HG02571 (cell line): ENCODE measurements at regions not wholly inside any gene's neighbourhood (a gene's known extent, or its start where the extent isn't known, plus 50 kb on each side); places are given as distances from the start of the nearest gene placed in this dataset.
"Not testable (repeated sequence)": the region's sequence is repeated elsewhere in the genome, so short reads cannot be mapped to it uniquely, and the experiment has no call there.

Experiments used
- ATAC-seq: cut with Tn5 transposase; IDR thresholded peaks from one replicate; pipeline ENCODE4 v1.9.1; 2021; ENCODE audit warnings: mild to moderate bottlenecking, moderate library complexity; ENCODE audit not compliant: unreplicated experiment

DNA sequence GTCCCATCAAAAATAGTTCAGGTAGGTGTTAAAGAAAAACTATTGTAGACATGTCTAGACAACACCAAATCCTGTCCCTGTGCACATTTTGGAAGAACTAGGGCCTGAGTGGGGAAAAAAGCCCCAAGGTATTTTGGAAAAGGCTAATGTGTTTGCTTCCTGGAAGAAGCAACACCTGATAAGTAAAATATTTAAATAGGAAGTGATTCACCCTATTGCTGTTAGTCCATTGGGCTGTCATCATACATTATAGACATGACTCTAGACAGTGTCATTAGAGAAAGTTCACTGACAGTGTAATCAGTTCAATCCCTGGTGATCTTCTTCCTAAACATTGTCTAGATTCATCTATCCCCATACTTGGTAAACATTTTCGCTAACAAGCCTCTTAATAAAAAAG, 465.3 kb downstream of the CBLN4 start:
- ATAC-seq = no peak

GRCh38 chr20:55538261-55538908, 466.9 kb downstream of the CBLN4 start:
- no peak for ATAC-seq

GRCh38 chr20:55535366-55535765, 470.0 kb downstream of the CBLN4 start:
- ATAC-seq = no peak

DNA sequence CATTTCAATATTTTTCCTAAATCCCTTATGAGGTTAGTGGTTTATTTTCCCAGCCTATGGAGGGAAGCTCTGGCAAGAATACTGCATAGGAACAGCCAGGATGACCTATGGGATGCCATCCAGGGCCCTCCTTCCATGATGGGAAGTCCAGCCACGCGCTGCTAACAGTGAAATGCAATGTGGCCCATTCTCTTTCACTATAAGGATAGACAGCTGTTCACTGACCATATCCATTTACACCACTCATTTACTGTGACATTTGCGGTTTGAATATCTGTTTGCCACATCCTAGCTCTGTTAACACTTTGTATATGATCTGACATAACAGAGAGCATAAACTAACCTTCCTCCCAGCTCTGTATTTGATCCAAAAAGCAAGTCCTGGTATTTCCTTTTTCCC, 471.7 kb downstream of the CBLN4 start:
- no peak for ATAC-seq

DNA sequence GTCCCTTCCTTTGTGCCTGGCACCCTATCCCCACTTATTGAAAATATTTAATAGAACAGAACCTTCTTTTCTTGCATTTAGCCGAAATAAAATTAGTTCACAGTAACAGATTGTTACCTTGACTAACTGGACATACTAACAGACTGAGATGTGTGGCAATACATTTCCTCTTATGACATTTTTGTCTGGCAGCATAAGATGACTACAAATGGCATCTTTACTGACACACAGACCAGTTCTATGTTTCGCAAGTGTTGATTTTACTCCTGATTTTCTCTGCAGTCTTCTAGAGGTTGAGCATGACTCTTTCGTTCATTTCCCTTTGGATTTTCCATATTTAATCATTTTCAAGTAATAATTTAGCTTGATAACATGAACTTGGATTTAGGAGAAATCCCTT, 474.6 kb downstream of the CBLN4 start:
- ATAC-seq = no peak

GRCh38 chr20:55528482-55528881, 476.8 kb downstream of the CBLN4 start:
- no peak for ATAC-seq

DNA sequence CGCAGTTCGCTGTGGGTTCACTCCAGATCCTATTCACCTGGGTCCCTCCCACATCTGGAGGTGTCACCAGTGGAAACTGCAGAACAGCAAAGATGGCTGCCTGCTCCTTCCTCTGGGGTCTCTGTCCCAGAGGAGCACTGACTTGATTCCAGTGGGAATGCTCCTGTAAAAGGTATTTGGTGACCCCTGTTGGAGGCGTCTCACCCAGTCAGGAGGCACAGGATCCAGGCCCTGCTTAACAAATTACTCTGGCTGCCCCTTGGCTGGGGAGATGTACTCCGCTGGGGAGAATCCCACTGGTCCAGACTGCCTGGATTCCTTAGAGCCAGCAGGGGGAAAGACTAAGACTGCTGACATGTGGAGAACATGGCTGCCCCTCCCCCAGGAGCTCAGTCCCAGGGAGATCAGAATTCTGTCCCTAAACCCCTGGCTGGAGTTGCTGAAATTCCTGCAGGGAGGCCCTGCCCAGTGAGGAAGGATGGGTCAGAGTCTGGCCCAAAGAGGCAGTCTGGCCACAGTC, 483.0 kb downstream of the CBLN4 start:
- ATAC-seq = no peak

DNA sequence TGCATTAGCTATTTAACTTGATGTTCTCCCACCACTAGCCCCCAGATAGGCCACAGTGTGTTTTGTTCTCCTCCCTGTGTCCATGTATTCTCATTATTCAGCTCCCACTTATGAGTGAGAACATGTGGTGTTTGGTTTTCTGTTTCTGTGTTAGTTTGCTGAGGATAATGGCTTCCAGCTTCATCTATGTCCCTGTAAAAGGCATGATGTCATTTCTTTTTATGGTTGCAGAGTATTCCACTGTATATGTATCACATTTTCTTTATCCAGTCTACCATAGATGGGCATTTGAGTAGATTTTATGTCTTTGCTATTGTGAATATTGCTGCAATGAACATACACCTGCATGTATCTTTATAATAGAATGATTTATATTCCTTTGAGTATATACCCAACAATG, 487.7 kb downstream of the CBLN4 start:
- ATAC-seq = not testable (repeated sequence)

GRCh38 chr20:55515832-55516231, 489.5 kb downstream of the CBLN4 start:
- ATAC-seq = no peak

- ATAC-seq = no peak
These were observed 490.8 kb downstream of the CBLN4 start for GRCh38 chr20:55514531-55514930.

- no peak for ATAC-seq
These were observed 491.4 kb downstream of the CBLN4 start for GRCh38 chr20:55513954-55514353.

GRCh38 chr20:55500130-55500529, 505.2 kb downstream of the CBLN4 start:
- ATAC-seq = no peak

- no peak for ATAC-seq
These were observed 516.7 kb downstream of the CBLN4 start for GRCh38 chr20:55488593-55488992.

DNA sequence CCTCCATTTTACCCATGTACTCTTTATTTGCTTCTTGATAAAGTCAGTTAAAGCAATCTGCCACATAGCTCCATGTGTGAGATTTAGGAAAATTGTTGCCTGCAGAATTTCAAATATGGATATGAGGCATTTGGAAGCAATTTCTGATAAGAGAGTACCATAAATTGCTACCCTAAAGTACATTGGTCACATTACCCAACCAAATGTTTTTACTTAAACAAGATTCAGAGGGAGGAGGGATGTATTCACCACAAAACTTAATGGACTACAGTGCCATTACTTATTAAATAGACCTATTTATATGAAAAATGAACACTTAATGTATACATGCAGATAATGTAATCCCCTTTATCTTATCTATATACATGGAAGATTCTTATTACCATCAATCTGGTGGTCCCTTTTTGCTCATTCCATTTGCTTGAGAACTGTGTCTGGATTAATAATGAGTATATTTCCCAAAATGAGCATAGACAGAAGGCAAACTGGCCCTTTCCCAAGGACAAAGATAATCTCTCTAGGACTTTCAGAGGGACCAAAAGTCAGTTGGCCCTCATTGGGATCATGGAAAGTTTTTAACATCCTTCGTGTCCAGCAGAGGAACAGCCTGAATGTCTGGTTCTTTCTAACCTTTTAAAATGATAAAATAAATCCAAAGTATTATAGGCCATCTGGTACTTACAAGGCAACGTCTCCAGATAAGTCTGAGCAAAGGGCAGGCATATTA, 526.4 kb downstream of the CBLN4 start:
- no peak for ATAC-seq

DNA sequence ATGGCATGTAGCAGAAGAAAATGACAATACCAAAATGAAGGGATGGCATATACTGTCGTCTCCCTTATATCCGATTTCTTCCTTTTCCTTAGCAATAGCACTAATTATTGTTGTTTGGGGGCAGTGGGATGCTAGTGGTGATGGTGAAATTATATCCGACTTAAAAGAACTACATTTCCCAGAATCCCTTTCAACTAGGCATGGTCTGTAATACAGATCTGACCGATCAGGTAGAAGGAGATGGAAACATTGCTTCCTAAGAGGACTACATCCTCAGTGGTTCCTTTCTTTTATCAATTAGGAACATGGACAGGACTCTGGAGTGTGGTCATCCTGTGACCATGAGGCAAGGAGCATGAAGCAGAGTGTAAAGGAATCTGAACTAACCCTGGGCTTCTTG, 532.6 kb downstream of the CBLN4 start:
- ATAC-seq = no peak

- ATAC-seq = no peak
These were observed 534.0 kb downstream of the CBLN4 start for GRCh38 chr20:55471052-55472006.

GRCh38 chr20:55469074-55469473, 536.2 kb downstream of the CBLN4 start:
- no peak for ATAC-seq

DNA sequence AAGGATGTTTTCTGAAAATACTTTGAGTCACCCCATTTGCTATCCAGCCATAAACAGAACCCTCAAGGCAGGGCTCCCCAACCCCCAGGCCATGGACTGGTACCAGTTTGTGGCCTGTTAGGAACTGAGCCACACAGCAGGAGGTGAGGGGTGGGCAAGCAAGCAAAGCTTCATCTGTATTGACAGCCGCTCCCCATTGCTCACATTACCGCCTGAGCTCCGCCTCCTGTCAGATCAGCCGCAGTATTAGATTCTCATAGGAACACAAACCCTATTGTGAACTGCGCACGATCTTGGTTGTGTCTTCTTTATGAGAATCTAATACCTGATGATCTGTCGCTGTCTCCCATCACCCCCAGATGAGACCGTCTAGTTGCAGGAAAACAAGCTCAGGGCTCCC, 543.8 kb downstream of the CBLN4 start:
- no peak for ATAC-seq

GRCh38 chr20:55456316-55456940, 548.9 kb downstream of the CBLN4 start:
- ATAC-seq = no peak

- ATAC-seq = no peak
These were observed 556.2 kb downstream of the CBLN4 start for GRCh38 chr20:55449091-55449490.

- ATAC-seq = no peak
These were observed 559.0 kb downstream of the CBLN4 start for GRCh38 chr20:55446301-55446700.
